ENCODE measurements at regions not wholly inside any gene's neighbourhood (a gene's known extent, or its start where the extent isn't known, plus 50 kb on each side); places are given as distances from the start of the nearest gene placed in this dataset.

DNA sequence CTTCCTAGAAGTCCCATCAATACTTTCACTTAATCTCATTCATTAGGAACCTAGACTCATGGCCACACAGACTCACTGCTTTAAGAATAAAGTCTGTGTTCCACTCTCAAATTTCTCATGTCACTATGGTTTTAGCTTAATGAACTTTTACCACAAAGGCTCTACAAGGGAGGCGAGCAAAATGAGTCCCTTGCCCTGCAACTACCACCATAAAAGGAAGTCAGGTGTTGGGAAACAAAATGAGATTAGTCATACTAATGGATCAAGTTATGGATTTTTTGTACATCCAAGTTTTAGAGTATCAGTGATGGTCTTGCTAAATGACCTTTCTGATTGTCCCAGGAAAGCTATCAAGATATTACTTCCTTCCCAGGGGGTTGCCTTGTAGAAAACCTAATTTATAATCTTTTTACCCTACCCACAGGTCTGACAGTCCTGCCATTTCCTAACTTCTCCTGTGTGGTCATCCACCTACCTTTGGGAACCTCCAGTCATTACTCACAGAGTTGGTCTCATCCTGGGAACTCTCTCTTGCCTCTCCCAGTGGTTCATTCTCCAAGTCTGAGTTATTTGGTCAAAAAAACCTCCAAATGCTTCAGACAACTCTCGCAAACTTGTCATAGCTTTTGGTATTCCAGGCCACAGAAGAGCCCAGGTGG lies 51.8 kb upstream of the SLC16A1 start:
- Histone ChIP-seq H3K9me3 (no peaks in the 10 kb centered on the region), H3K27me3 (no peaks in the 10 kb centered on the region), H3K4me3 (no peak overlapping the region), H3K4me1 (peaks cover 0 to 8% (median 2%) of the 10 kb centered on the region in 3 donors), H3K36me3 (peaks cover 0 to 5% (median 0%) of the 10 kb centered on the region in 3 donors), H3K27ac (no peak overlapping the region)
- no peak for DNase-seq
- 75 to 77% methylated on average over 2 of the region's 2 CpGs for WGBS, 2 donors
- no peak for TF ChIP-seq POLR2A (IDR thresholded peaks at IDR 0.05)
- TF ChIP-seq, protein P1, sequence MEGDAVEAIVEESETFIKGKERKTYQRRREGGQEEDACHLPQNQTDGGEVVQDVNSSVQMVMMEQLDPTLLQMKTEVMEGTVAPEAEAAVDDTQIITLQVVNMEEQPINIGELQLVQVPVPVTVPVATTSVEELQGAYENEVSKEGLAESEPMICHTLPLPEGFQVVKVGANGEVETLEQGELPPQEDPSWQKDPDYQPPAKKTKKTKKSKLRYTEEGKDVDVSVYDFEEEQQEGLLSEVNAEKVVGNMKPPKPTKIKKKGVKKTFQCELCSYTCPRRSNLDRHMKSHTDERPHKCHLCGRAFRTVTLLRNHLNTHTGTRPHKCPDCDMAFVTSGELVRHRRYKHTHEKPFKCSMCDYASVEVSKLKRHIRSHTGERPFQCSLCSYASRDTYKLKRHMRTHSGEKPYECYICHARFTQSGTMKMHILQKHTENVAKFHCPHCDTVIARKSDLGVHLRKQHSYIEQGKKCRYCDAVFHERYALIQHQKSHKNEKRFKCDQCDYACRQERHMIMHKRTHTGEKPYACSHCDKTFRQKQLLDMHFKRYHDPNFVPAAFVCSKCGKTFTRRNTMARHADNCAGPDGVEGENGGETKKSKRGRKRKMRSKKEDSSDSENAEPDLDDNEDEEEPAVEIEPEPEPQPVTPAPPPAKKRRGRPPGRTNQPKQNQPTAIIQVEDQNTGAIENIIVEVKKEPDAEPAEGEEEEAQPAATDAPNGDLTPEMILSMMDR (IDR thresholded peaks at IDR 0.05), result no peak
- intact Hi-C loops (cut with DNase I), result no loop called here

DNA sequence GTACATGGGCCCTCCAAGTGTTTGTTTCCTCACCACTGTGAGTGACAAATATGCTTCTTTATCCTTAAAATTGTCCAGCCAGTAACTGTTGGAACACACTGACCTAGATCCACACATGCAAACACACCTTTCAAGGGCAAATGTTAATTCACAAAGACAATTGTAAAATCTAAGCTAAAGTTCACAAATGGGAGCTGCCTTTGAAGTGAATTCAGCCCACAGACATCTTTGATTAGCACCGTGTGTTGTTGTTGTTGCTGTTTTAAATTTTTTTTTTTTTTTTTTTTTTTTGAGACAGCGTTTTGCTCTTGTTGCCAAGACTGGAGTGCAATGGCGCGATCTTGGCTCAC lies 52.3 kb upstream of the SLC16A1 start:
- Histone ChIP-seq H3K9me3 (no peaks in the 10 kb centered on the region), H3K4me3 (no peak overlapping the region), H3K27ac (no peak overlapping the region), H3K36me3 (peaks cover 0 to 5% (median 0%) of the 10 kb centered on the region in 3 donors), H3K4me1 (peaks cover 0 to 9% (median 2%) of the 10 kb centered on the region in 3 donors), H3K27me3 (no peaks in the 10 kb centered on the region)
- DNase-seq, result no peak
- 83 to 89% methylated on average over 4 of the region's 4 CpGs for WGBS, 2 donors
- intact Hi-C loops (cut with DNase I), result no loop called here
- TF ChIP-seq POLR2A (IDR thresholded peaks at IDR 0.05), result no peak
- TF ChIP-seq, protein P1 (IDR thresholded peaks at IDR 0.05), result no peak

DNA sequence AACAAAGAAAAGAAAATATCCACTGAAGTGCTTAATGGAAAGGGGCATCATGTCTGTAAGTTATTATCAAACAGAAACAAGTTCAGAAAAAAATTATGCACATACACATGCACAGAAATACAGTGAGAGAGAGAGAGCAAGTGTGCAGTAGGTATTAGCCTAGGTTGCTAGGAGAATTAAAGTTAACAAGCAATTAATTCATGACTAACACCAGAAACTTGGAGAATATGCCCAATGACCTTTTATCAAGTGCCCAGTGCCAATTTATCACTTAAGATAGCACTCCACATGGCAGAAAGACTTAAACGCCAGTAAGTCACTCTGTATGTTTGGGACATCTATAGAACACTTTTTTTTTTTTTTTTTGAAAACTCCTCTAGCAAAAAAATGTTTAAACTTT lies 56.2 kb upstream of the SLC16A1 start:
- TF ChIP-seq, protein P1 (IDR thresholded peaks at IDR 0.05), result no peak
- no peak for TF ChIP-seq POLR2A (IDR thresholded peaks at IDR 0.05)
- Histone ChIP-seq H3K4me1 (peaks cover 0 to 9% (median 2%) of the 10 kb centered on the region in 3 donors), H3K9me3 (no peaks in the 10 kb centered on the region), H3K27me3 (no peaks in the 10 kb centered on the region), H3K27ac (no peak overlapping the region), H3K36me3 (peaks cover 0 to 5% (median 0%) of the 10 kb centered on the region in 3 donors), H3K4me3 (no peak overlapping the region)
- DNase-seq, result no peak
- WGBS, 2 donors, result 36 to 41% methylated on average over 1 of the region's 1 CpG
- intact Hi-C loops (cut with DNase I), result no loop called here

DNA sequence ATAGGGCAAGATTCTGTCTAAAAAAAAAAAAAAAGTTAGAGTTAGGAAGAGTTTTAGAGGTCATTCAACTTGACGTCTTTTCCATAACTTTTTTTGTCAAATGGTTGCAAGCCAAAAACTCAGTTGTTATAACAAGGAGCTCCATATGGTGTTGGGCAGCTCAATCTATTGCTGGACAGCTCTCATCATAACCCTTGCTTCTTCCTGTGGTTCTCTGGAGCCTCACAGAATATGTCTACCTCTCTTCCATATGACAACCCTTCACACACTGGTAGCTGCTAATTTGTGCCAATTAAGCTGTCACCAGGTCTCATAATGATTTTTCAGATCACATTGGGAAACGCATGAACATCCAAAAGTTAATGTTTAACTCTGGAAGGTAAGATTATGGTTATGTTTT lies 57.8 kb upstream of the SLC16A1 start:
- 86 to 90% methylated on average over 2 of the region's 2 CpGs for WGBS, 2 donors
- Histone ChIP-seq H3K36me3 (peaks cover 0 to 5% (median 0%) of the 10 kb centered on the region in 3 donors), H3K4me1 (peaks cover 0 to 9% (median 2%) of the 10 kb centered on the region in 3 donors), H3K9me3 (no peaks in the 10 kb centered on the region), H3K27me3 (no peaks in the 10 kb centered on the region), H3K4me3 (no peak overlapping the region), H3K27ac (no peak overlapping the region)
- DNase-seq, result no peak
- TF ChIP-seq POLR2A (IDR thresholded peaks at IDR 0.05), result no peak
- TF ChIP-seq, protein P1 (IDR thresholded peaks at IDR 0.05), result no peak
- intact Hi-C loops (cut with DNase I), result no loop called here

DNA sequence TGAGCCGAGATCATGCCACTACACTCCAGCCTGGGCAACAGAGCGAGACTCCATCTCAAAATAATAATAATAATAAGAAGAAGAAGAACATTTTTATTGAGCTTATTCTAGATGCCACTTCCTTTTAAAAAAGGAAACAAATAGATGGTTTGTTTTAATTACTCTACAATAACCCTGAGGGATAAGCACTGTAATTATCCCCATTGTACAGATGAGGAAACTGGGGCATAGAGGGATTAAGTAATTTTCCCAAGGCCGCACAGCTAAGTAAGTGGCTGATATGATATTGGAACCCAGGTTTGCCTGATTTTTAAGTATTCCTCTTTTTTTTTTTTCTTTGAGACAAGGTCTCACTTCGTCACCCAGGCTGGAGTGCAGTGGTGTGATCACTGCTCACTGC lies 58.5 kb upstream of the LRIG2 start:
- Histone ChIP-seq H3K4me1 (peaks cover 0 to 9% (median 2%) of the 10 kb centered on the region in 3 donors), H3K36me3 (peaks cover 0 to 2% (median 0%) of the 10 kb centered on the region in 3 donors), H3K27ac (no peak overlapping the region), H3K4me3 (no peak overlapping the region), H3K9me3 (no peaks in the 10 kb centered on the region), H3K27me3 (no peaks in the 10 kb centered on the region)
- TF ChIP-seq, protein P1 (IDR thresholded peaks at IDR 0.05), result no peak
- no peak for TF ChIP-seq POLR2A (IDR thresholded peaks at IDR 0.05)
- 92 to 95% methylated on average over 4 of the region's 4 CpGs for WGBS, 2 donors
- no peak for DNase-seq
- intact Hi-C loops (cut with DNase I), result no loop called here
